DOHH2 (cell line): ENCODE measurements at regions not wholly inside any gene's neighbourhood (a gene's known extent, or its start where the extent isn't known, plus 50 kb on each side); places are given as distances from the start of the nearest gene placed in this dataset.

Source experiments
- H3F3A ChIP-seq: fragments of 200-600 bp; sonication (generic), shearing (Covaris generic); 2 replicates; pipeline ENCODE4 v1.6.0; 2016; ENCODE audit warnings: antibody characterized with exemption, mild to moderate bottlenecking; ENCODE audit not compliant: control insufficient read depth, insufficient read depth
- H3K27ac ChIP-seq: fragments of 200-600 bp; sonication (generic); 2 replicates; pipeline ENCODE4 v1.5.1; 2014; ENCODE audit warnings: low read depth, mild to moderate bottlenecking, low read length, moderate library complexity
- H3K27me3 ChIP-seq: fragments of 200-600 bp; sonication (generic); 2 replicates; pipeline ENCODE4 v1.6.1; 2014; ENCODE audit warnings: mild to moderate bottlenecking, low read length, mixed read lengths; ENCODE audit not compliant: control insufficient read depth
- H3K36me3 ChIP-seq: fragments of 200-600 bp; sonication (generic); 2 replicates; pipeline ENCODE4 v1.6.1; 2014; ENCODE audit warnings: mild to moderate bottlenecking, low read length, moderate library complexity, mixed read lengths; ENCODE audit not compliant: control insufficient read depth
- H3K4me1 ChIP-seq: fragments of 200-600 bp; sonication (generic); 2 replicates; pipeline ENCODE4 v1.6.1; 2014; ENCODE audit warnings: mild to moderate bottlenecking, low read length, mixed read lengths; ENCODE audit not compliant: control insufficient read depth
- H3K4me2 ChIP-seq: fragments of 200-600 bp; sonication (generic); 2 replicates; pipeline ENCODE4 v1.6.0; 2014; ENCODE audit warnings: mild to moderate bottlenecking, low read length, moderate library complexity
- H3K4me3 ChIP-seq: fragments of 200-600 bp; sonication (generic); 2 replicates; pipeline ENCODE4 v1.5.1; 2014; ENCODE audit warnings: mild to moderate bottlenecking, low read length, mixed read lengths
- H3K79me2 ChIP-seq: fragments of 200-600 bp; sonication (generic); 2 replicates; pipeline ENCODE4 v1.6.1; 2014; ENCODE audit warnings: mild to moderate bottlenecking, low read length, mixed read lengths; ENCODE audit not compliant: control insufficient read depth
- H3K9me2 ChIP-seq: fragments of 200-600 bp; sonication (generic); replicated peaks from 2 replicates; pipeline ENCODE4 v1.6.1; 2014; ENCODE audit warnings: mild to moderate bottlenecking, low read length, mixed read lengths; ENCODE audit not compliant: control insufficient read depth
- H3K9me3 ChIP-seq: fragments of 200-600 bp; sonication (generic); 2 replicates; pipeline ENCODE4 v1.6.1; 2014; ENCODE audit warnings: antibody characterized with exemption, low read length, mixed read lengths; ENCODE audit not compliant: control insufficient read depth, insufficient read depth
- H4K20me1 ChIP-seq: fragments of 200-600 bp; sonication (generic); 2 replicates; pipeline ENCODE4 v1.6.0; 2014; ENCODE audit warnings: low read depth, mild to moderate bottlenecking, antibody characterized with exemption, low read length, moderate library complexity; ENCODE audit not compliant: control insufficient read depth, insufficient read depth
- EZH2phosphoT487 ChIP-seq: fragments of 200-600 bp; sonication (generic); IDR thresholded peaks from 2 replicates; pipeline ENCODE4 v1.6.1; 2017; ENCODE audit warnings: borderline replicate concordance, mild to moderate bottlenecking, antibody characterized with exemption, low read length, moderate library complexity, mixed read lengths
- TF ChIP-seq, protein P1 (sequence below): fragments of 200-600 bp; sonication (generic); IDR thresholded peaks from one replicate; pipeline ENCODE4 v1.5.1; 2014; ENCODE audit warnings: antibody characterized with exemption, mild to moderate bottlenecking, low read depth, low read length; ENCODE audit not compliant: poor library complexity, severe bottlenecking

DNA sequence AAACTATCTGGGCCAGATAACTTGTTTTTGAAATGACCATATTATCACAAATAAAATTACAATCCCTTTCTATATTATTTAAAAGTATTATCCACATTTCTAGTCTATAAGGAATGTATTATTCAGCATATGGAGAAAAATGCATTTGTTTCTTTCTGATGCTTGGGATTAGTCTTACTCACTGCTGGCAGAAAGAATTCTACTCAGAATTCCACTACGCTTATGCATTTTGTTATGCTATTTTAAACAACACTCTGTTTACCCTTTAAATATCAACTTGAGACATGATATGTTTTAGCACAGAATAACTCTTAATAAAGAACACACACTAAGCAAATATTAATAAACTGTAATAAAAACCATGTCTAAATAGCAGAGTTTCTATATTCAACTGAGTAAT, 77.6 kb upstream of the ANO3 start:
- H3K4me2 ChIP-seq: no peak overlapping the region
- H3K36me3 ChIP-seq: no peaks in the 10 kb centered on the region
- H3K27ac ChIP-seq: no peak overlapping the region
- no peaks in the 10 kb centered on the region for H3K9me2 ChIP-seq
- no peak overlapping the region for H3K4me3 ChIP-seq
- no peaks in the 10 kb centered on the region for H3K9me3 ChIP-seq
- no peaks in the 10 kb centered on the region; the same call in 1 of the 2 replicates for H3K27me3 ChIP-seq
- H3K4me1 ChIP-seq: no peaks in the 10 kb centered on the region
- H4K20me1 ChIP-seq: no peaks in the 10 kb centered on the region
- no peaks in the 10 kb centered on the region for H3K79me2 ChIP-seq
- TF ChIP-seq EZH2phosphoT487: no peak
- TF ChIP-seq, protein P1, sequence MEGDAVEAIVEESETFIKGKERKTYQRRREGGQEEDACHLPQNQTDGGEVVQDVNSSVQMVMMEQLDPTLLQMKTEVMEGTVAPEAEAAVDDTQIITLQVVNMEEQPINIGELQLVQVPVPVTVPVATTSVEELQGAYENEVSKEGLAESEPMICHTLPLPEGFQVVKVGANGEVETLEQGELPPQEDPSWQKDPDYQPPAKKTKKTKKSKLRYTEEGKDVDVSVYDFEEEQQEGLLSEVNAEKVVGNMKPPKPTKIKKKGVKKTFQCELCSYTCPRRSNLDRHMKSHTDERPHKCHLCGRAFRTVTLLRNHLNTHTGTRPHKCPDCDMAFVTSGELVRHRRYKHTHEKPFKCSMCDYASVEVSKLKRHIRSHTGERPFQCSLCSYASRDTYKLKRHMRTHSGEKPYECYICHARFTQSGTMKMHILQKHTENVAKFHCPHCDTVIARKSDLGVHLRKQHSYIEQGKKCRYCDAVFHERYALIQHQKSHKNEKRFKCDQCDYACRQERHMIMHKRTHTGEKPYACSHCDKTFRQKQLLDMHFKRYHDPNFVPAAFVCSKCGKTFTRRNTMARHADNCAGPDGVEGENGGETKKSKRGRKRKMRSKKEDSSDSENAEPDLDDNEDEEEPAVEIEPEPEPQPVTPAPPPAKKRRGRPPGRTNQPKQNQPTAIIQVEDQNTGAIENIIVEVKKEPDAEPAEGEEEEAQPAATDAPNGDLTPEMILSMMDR: no peak
- H3F3A ChIP-seq: no peaks in the 10 kb centered on the region

GRCh38 chr11:26263769-26264168, 68.2 kb upstream of the ANO3 start:
- Histone ChIP-seq H3K4me2 (no peak overlapping the region), H3K79me2 (no peaks in the 10 kb centered on the region), H3K27me3 (no peaks in the 10 kb centered on the region), H3K9me3 (no peaks in the 10 kb centered on the region), H3F3A (no peaks in the 10 kb centered on the region), H4K20me1 (no peaks in the 10 kb centered on the region), H3K9me2 (no peaks in the 10 kb centered on the region), H3K4me3 (no peak overlapping the region), H3K36me3 (no peaks in the 10 kb centered on the region), H3K4me1 (no peaks in the 10 kb centered on the region), H3K27ac (no peak overlapping the region)
- TF ChIP-seq, protein P1: no peak
- no peak for TF ChIP-seq EZH2phosphoT487

- no peaks in the 10 kb centered on the region for H3K79me2 ChIP-seq
- H3K9me2 ChIP-seq: no peaks in the 10 kb centered on the region
- H4K20me1 ChIP-seq: no peaks in the 10 kb centered on the region
- no peak overlapping the region for H3K4me2 ChIP-seq
- no peaks in the 10 kb centered on the region for H3K9me3 ChIP-seq
- no peaks in the 10 kb centered on the region for H3K36me3 ChIP-seq
- no peak overlapping the region for H3K27ac ChIP-seq
- H3K4me3 ChIP-seq: no peak overlapping the region
- H3K27me3 ChIP-seq: no peaks in the 10 kb centered on the region
- no peak for TF ChIP-seq EZH2phosphoT487
- TF ChIP-seq, protein P1: no peak
- H3K4me1 ChIP-seq: no peaks in the 10 kb centered on the region
- H3F3A ChIP-seq: no peaks in the 10 kb centered on the region
Observed at GRCh38 chr11:26264266-26264665, 67.7 kb upstream of the ANO3 start.
